ENCODE measurements at regions not wholly inside any gene's neighbourhood (a gene's known extent, or its start where the extent isn't known, plus 50 kb on each side); places are given as distances from the start of the nearest gene placed in this dataset. TPM values are rescaled to one million over a fixed set of nuclear protein-coding genes. Genes with fewer than 3 reads are reported as not detected.

DNA sequence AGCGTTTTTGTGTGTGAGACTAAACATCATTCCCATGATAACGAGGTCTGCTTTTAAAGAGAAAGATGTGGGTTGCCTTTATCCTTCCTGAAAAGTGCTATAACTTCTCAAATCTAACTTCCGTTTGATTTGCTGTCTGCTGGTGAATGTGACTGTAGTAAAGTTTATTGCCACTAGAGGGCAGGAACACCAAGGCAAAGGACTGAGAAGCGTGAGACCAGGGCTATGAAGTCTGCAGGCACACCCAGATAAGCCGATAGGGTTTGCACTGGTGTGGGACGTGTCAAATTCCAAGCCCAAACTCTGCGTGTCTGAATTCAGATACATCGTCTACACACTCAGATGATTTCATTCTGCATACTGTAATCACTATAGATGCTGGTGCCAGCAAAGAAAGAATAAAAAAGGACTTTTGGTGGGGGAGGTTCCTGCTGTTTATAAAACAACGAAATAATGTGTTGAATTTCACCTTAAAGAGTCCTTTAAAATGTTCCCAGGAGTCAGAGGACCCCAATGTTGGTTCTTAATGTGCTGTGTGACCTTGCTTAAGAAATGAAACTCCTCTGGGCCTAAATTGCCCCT is 87.2 kb downstream of the PTTG1 start:
- DNase-seq (ENCODE audit: low read depth) = peak; percentile 82

DNA sequence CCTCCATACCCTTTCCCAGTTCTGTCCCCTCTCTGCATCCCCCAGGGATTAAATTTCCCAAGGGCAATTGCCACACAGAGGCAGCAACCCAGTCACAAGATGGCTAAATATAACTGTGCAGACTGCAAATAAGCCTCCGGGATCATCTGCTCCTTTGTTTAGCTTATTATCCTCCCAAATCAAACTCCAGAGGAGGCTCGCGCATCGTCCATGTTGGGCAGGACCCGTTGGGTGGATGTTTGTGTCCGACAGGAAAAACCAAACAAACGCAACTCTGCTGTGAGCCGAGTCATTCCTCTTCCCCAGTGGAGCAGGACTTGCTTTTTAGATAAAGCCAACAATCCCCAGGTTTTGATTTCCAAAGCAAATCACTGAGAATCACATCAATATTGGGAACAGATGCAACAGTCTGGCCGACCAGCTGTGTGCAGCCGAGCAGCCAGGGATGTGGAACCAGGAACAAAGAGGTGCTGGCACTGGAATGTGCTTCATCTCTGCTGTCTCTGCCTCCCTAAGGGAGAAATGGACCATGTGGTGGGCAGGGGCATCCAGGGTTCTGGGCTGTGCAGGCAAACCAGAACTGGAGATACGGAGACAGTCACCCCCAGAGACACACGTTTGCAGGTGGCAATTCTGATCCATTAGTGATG is 89.8 kb downstream of the PTTG1 start:
- DNase-seq (ENCODE audit: low read depth) = peak; percentile 15

MicroRNAs in the stretch of these regions (microRNA counts, 767-probe panel; counts per million panel counts)
- not detected for microRNA hsa-miR-146a-5p
